ENCODE measurements at regions not wholly inside any gene's neighbourhood (a gene's known extent, or its start where the extent isn't known, plus 50 kb on each side); places are given as distances from the start of the nearest gene placed in this dataset.

- Mint-ChIP-seq H3K9me3 (ENCODE audit: low read depth) (peaks cover 3% of the 10 kb centered on the region), H3K4me3 (no peak overlapping the region), H3K27me3 (no peaks in the 10 kb centered on the region), H3K36me3 (ENCODE audit: low read depth) (no peaks in the 10 kb centered on the region), H3K27ac (no peak overlapping the region), H3K4me1 (no peaks in the 10 kb centered on the region)
- DNase-seq (no peak), ATAC-seq (no peak)
- CTCF ChIA-PET: interaction anchor here (0.7 kb wide), 1 partner anchor 390 kb away, joined by 3 read pairs; no protein-coding TSS in a partner anchor
- intact Hi-C loops (cut with DNase I, micrococcal nuclease): no loop called here
- POLR2A ChIA-PET: no interaction called here
Measured at GRCh38 chr2:148593421-148593820, 51.1 kb upstream of the EPC2 start.

GRCh38 chr2:148594216-148594615 is 50.3 kb upstream of the EPC2 start:
- CTCF ChIA-PET: interaction anchor here (0.7 kb wide), 1 partner anchor 391 kb away, joined by 3 read pairs; no protein-coding TSS in a partner anchor
- POLR2A ChIA-PET: no interaction called here
- DNase-seq (no peak), ATAC-seq (no peak)
- H3K9me3 Mint-ChIP-seq (ENCODE audit: low read depth): peaks cover 3% of the 10 kb centered on the region
- no peaks in the 10 kb centered on the region for H3K4me1 Mint-ChIP-seq
- peaks cover under 1% of the 10 kb centered on the region for H3K27me3 Mint-ChIP-seq
- intact Hi-C loops (cut with DNase I, micrococcal nuclease): no loop called here
- no peaks in the 10 kb centered on the region for H3K36me3 Mint-ChIP-seq (ENCODE audit: low read depth)
- H3K27ac Mint-ChIP-seq: no peak overlapping the region
- no peak overlapping the region for H3K4me3 Mint-ChIP-seq

All from activated CD4-positive, alpha-beta T cell treated with anti-CD3 and anti-CD28 coated beads for 36 hours (primary cell).